T-helper 2 cell treated with Interferon-gamma antibody and Interleukin-4, amounts not matched to agents 5 μg/mL and 100 μg/mL, for 36 hours (primary cell): ENCODE measurements at regions not wholly inside any gene's neighbourhood (a gene's known extent, or its start where the extent isn't known, plus 50 kb on each side); places are given as distances from the start of the nearest gene placed in this dataset.

Source experiments
- DNase-seq: peaks from one replicate; pipeline ENCODE4 v3.0.0; 2021; ENCODE audit warnings: low spot score
- H3K27ac Mint-ChIP-seq: one replicate; pipeline ENCODE4 v1.8.0; 2021; ENCODE audit warnings: mild to moderate bottlenecking, mixed read lengths
- H3K27me3 Mint-ChIP-seq: one replicate; pipeline ENCODE4 v1.8.0; 2021; ENCODE audit warnings: low read depth, mixed read lengths
- H3K36me3 Mint-ChIP-seq: one replicate; pipeline ENCODE4 v1.8.0; 2021; ENCODE audit warnings: low read depth, mixed read lengths
- H3K4me1 Mint-ChIP-seq: one replicate; pipeline ENCODE4 v1.8.0; 2021; ENCODE audit warnings: low read depth, mixed read lengths
- H3K4me3 Mint-ChIP-seq: one replicate; pipeline ENCODE4 v1.8.0; 2022; ENCODE audit warnings: mild to moderate bottlenecking, moderate library complexity, mixed read lengths
- H3K9me3 Mint-ChIP-seq: one replicate; pipeline ENCODE4 v1.8.0; 2021; ENCODE audit warnings: mixed read lengths

DNA sequence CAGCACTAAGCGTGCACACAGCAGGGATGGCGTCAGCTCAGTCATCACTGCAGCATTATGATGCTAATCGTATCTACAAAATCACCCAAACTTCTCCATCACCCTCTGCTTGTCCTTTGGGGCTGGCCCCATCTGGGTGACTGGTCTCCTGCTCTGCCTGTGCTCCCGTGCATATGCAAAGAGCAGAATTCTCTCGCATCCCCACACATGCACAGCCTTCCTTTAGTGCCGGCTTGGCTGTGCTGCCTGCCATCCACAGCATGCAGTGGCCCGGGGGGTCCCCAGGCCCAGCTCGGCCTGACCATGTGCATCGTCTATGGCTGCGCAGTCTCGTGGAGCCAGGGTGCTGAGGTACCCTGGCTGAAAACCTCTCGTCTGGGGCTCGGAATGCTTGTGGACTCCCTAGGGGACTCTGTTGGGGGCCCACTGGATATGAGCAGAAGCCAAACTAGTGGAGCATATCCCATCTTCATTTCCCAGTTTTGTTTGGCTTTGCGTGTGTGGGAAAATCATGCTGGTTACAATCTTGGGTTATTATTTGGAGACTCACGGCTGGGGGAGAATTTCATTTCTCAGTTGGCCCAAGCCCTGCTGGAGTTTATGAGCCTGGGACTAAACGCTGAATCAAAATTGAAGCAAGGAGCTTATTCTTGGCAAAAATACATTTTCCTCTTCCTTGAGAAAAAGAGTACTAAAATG, 70.9 kb upstream of the HS6ST1 start:
- no peaks in the 10 kb centered on the region for H3K36me3 Mint-ChIP-seq

DNA sequence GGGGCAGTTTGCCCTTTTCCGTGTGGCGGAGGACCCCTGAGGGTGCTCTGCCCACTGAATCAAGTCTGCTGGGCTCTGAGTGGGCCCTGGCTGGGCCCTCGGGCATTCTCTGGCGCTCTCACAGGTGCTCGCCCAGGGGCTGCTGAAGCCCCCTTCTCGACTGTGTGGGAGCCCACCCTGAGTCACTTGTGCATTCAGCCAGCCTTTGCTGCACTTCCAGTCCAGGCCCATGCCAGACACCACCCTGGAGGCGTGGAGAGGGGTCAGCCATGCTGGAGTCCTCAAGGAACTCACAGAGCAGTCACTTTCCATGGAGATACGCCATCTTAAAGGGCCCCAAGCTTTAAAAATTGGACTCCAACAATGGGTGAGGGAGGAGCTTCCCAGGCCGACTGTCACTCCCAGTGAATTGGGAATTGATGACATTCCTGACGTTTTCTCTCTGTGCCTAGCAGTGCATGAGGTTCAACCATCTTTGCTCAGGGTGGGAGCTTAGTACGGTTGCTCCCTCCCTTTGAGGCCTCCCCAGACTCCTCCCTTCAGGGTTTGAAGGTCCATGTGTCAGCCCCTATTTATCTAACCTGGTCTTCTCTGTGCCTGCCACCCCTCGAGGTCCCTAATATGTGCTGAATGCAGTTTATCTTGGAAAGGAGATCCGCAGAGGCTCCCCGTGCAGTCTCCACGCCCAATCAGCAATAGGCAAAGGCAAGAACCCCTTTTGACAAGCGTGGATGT, 71.8 kb upstream of the HS6ST1 start:
- Mint-ChIP-seq H3K9me3 (no peaks in the 10 kb centered on the region), H3K27ac (no peak overlapping the region), H3K4me3 (no peak overlapping the region), H3K36me3 (no peaks in the 10 kb centered on the region), H3K4me1 (peaks cover 2% of the 10 kb centered on the region), H3K27me3 (peaks cover 10% of the 10 kb centered on the region)
- no peak for DNase-seq

More for the DNA sequence above, 70.9 kb upstream of the HS6ST1 start:
- DNase-seq: no peak
- H3K4me3 Mint-ChIP-seq: no peak overlapping the region
- H3K27me3 Mint-ChIP-seq: peaks cover 8% of the 10 kb centered on the region
- peaks cover 2% of the 10 kb centered on the region for H3K4me1 Mint-ChIP-seq
- no peaks in the 10 kb centered on the region for H3K9me3 Mint-ChIP-seq
- no peak overlapping the region for H3K27ac Mint-ChIP-seq

DNA sequence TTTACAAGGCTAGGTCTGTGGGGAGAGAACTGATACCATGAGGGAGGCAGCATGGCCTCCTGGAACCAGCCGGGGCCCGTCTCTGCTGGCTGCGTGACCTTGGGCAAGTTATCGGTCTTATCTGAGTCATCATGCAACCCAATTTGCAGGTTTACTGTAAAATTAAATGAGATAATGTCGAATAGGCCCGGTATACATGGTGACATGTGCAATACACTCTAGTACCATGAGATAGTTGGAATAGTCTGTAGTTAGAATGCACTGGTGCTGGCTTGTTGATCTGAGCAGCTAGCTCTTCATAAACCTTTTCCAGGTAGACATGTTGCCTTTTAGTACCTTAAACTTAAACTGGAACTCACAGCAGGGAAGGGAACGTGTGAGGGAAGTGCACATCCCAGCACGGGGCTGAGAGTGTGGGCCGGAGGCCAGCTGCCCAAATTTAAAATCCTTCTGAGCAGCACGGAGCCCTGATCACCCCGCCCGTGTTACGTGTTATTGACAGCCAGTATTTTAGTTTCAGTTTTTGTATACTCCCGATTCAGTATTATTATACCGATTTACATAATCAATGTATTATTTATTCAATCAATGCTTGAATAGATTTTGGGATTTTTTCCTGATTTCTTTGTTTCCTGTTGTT, 72.4 kb upstream of the HS6ST1 start:
- Mint-ChIP-seq H3K4me3 (no peak overlapping the region), H3K9me3 (no peaks in the 10 kb centered on the region), H3K36me3 (no peaks in the 10 kb centered on the region), H3K27me3 (peaks cover 10% of the 10 kb centered on the region), H3K4me1 (peaks cover 2% of the 10 kb centered on the region), H3K27ac (no peak overlapping the region)
- no peak for DNase-seq

DNA sequence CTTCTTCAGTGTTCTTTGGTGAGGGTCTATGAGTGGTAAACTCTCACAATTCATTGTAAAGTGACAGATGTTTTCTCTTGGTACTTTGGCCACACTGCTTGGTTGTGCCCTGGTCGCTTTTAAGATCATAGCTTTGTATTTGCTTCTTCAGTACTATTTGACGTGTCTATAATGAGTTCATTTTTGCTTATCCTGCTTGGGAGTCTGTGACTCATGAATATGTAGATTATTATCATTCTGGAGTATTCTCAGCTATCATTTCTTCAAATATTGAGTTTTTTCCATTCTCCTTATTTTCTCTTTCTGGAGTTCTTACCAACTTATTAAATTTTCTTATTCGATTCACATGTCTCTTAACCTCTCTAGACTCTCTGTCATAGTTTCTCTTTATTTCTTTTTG, 73.0 kb upstream of the HS6ST1 start:
- H3K27me3 Mint-ChIP-seq: peaks cover 10% of the 10 kb centered on the region
- no peak for DNase-seq
- H3K27ac Mint-ChIP-seq: no peak overlapping the region
- peaks cover 2% of the 10 kb centered on the region for H3K4me1 Mint-ChIP-seq
- H3K36me3 Mint-ChIP-seq: no peaks in the 10 kb centered on the region
- no peak overlapping the region for H3K4me3 Mint-ChIP-seq
- no peaks in the 10 kb centered on the region for H3K9me3 Mint-ChIP-seq

DNA sequence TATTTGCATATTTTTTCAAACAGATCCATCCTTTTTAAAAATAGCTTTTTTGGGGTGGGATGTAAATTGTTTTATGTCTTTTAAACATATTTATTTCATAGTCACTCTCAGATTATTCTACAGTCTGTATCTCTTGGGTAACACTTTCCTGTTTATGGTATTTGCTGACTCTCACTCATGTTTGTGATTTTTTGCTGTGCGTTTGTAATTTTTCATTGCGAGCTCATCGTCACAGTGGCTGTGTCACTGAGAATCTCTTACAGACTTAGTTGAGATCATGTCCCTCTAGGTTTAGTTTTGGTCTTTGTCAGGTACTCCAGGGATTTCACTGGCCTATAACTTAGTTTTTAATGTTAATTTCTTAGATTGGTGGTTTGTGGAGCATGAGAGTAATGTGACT, 73.5 kb upstream of the HS6ST1 start:
- H3K4me1 Mint-ChIP-seq: peaks cover 2% of the 10 kb centered on the region
- no peak overlapping the region for H3K27ac Mint-ChIP-seq
- H3K27me3 Mint-ChIP-seq: peaks cover 10% of the 10 kb centered on the region
- DNase-seq: no peak
- H3K36me3 Mint-ChIP-seq: no peaks in the 10 kb centered on the region
- H3K4me3 Mint-ChIP-seq: no peak overlapping the region
- no peaks in the 10 kb centered on the region for H3K9me3 Mint-ChIP-seq

DNA sequence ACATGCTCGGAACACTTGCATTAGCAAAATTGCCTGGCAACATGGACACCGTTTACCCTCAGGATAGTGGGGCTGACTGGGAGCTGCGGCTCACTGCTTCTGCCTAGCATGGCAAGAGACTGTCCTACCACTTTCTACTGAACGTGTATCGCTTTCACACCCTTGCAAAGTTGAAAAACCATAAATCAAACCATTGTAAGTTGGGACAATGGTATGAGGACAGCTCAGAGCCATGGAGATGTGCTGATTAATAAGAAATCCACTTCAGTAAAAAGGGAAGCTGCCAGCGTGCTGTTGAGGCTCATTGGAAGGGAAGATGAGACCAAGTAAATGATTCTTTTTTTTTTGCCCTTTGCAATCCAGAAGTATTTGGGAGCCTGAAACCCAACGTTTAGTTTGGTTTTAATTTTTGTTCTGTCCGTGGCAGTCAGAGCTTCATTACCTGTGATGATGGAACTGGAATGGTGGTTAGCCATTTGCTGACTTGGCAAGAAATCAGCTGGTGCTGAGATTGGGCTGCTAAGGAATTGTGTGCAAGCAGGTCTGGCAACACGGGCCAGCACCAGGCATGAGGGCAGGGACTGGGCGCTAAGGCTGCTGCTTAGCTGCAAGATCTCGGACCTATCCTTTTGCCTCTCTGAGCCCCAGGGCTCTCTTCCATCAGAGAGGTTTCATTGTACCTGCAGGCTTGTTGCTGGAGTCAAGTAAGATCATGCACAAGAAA, 75.5 kb upstream of the HS6ST1 start:
- Mint-ChIP-seq H3K27me3 (peaks cover 21% of the 10 kb centered on the region), H3K4me3 (no peak overlapping the region), H3K4me1 (peaks cover 2% of the 10 kb centered on the region), H3K9me3 (no peaks in the 10 kb centered on the region), H3K36me3 (no peaks in the 10 kb centered on the region), H3K27ac (no peak overlapping the region)
- DNase-seq: no peak

DNA sequence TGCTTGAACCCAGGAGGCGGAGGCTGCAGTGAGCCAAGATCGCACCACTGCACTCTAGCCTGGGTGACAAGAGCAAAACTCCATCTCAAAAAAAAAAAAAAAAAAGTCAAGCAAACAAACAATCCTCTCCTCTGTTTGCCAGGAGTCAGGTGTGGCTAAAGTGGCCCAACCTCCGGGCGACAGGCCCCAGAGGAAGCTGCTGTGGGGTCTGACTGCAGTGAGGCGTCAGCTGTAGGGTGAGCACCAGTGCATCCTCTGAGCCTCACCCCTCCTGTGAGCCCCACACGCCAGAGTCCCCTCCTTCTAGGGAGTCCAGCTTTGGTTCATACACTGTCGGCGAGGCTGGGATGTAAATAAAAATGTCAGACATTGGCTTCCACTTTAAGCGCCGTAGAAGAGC, 76.5 kb upstream of the HS6ST1 start:
- Mint-ChIP-seq H3K9me3 (no peaks in the 10 kb centered on the region), H3K36me3 (no peaks in the 10 kb centered on the region), H3K27me3 (peaks cover 29% of the 10 kb centered on the region), H3K4me1 (peaks cover 5% of the 10 kb centered on the region), H3K27ac (no peak overlapping the region), H3K4me3 (no peak overlapping the region)
- DNase-seq: no peak

DNA sequence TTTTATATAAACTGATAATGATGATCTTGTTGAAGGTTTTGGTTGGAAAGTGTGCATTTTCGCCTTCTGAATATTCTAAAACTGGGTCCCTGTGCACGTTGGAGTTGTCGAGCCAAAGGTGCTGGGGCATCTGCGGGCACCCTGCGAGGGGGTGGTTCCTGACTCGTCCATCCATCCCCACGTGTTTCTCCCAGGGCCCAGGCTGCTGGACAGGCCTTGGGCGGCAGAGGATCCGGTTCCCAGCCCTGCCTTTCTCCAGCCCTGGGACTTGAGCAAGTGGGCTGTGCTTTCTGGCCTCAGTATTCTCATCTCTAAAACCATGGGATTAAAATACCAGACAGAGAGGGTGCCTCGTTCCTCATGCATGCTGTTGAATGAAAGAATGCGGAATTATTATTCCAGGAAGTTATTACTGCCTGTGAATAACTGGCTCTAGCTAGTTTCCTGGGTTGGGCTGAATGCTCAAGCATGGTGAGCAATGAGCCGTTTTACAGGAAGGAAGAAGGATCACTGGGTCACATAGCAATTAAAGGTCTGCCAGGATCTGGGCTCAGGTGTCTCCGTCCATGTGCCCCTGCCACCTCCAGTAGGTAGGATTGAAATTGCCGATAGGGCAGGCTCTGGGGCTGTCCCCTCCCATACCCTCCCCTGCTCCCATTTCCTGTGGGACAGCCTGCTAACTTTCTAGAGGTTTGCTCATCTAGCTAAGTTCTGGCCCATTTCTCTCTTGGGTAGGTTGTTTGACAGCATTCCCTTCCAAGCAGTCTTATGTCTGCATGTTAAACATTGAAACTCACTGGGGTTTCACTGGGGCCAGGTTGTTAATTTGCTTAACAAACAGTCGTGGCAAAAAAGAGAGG, 77.2 kb upstream of the HS6ST1 start:
- H3K36me3 Mint-ChIP-seq: no peaks in the 10 kb centered on the region
- H3K27ac Mint-ChIP-seq: no peak overlapping the region
- H3K27me3 Mint-ChIP-seq: peaks cover 34% of the 10 kb centered on the region
- no peak for DNase-seq
- H3K4me3 Mint-ChIP-seq: no peak overlapping the region
- H3K4me1 Mint-ChIP-seq: peaks cover 5% of the 10 kb centered on the region
- H3K9me3 Mint-ChIP-seq: no peaks in the 10 kb centered on the region

DNA sequence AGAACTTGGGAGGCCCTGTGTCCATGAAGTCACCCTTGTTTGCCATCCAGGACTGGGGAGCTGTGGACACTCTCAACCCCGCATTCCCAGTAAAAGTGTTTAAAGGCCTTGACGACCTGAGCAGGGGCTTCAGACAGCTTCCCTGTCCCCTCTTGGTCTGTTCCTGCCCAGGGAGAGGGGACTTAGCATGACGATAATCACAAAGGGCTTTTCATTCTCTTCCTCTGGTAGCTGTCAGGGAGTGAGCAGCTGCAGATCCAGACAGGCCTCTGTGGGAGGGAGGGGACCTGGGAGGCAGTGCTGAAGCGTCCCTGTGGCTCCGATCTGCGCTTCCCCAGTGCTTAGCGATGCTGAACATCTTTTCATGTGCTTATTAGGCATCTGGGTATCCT, 77.8 kb upstream of the HS6ST1 start:
- Mint-ChIP-seq H3K4me1 (peaks cover 4% of the 10 kb centered on the region), H3K27me3 (peaks cover 40% of the 10 kb centered on the region), H3K36me3 (no peaks in the 10 kb centered on the region), H3K27ac (no peak overlapping the region), H3K4me3 (no peak overlapping the region), H3K9me3 (no peaks in the 10 kb centered on the region)
- DNase-seq: no peak

DNA sequence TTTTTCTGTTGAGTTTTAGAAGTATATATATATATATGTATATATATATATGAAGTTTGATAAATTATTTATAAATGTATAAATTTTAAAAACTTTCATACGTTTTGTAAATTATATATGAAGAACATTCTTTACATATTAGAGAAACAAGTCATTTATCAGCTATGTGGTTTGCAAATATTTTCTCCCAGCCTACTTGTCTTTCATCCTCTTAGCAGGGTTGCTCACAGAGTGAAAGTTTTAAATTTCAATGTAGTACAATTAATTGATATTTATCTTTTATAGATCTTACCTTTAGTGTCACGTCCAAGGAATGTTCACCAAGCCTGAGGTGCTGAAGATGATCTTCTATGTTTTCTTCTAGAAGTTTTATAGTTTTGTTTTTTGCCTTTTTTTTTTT, 78.3 kb upstream of the HS6ST1 start:
- Mint-ChIP-seq H3K9me3 (no peaks in the 10 kb centered on the region), H3K27ac (no peak overlapping the region), H3K27me3 (peaks cover 40% of the 10 kb centered on the region), H3K4me1 (peaks cover 3% of the 10 kb centered on the region), H3K4me3 (no peak overlapping the region), H3K36me3 (no peaks in the 10 kb centered on the region)
- DNase-seq: no peak

DNA sequence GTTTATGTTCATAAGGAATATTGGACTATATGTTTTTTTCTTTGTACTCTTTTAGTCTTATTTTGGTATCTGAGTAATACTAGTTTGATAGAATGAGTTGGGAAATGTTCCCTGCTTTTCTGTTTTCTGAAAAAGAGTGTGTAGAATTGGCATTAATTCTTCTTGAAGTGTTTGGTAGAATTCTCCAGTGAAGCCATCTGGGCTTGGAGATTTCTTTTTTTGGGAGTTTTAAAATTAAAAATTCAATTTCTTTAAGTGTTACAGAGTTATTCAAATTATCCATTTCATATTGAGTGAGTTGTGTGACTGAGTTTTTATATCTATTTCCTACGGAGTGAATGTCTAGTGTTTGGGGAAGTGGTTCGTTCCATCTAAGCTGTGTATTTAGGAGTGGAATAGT, 80.6 kb upstream of the HS6ST1 start:
- peaks cover 3% of the 10 kb centered on the region for H3K4me1 Mint-ChIP-seq

DNA sequence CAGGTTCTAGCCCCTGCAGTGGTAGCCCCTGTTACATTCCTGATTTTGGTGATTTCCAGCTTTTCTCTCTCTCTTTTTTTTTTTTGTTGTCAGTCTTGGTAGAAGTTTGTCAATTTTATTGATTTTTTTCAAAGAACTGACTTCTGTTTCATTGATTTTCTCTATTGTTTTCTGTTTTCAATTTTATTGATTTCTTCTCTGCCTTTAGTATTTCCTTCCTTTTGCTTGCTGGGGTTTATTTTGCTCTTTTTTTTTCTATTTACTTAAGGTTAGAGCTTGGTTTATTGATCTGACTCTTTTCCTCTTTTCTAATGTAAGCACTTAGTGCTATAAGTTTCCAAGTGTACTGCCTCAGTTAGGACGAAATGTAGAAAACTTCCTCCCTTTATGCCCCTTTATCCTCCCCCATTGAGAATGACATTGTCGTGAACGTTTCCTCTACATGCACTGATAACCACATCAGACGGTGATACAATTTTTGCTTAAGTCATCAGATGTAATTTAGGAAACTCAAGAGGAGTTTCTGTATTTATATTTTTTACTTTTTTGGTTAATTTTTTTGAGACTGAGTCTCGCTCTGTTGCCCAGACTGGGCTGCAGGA, 81.1 kb upstream of the HS6ST1 start:
- H3K27ac Mint-ChIP-seq: no peak overlapping the region
- H3K36me3 Mint-ChIP-seq: no peaks in the 10 kb centered on the region
- H3K27me3 Mint-ChIP-seq: peaks cover 38% of the 10 kb centered on the region
- no peaks in the 10 kb centered on the region for H3K9me3 Mint-ChIP-seq
- no peak overlapping the region for H3K4me3 Mint-ChIP-seq
- peaks cover 3% of the 10 kb centered on the region for H3K4me1 Mint-ChIP-seq
- DNase-seq: no peak

More for the DNA sequence above, 80.6 kb upstream of the HS6ST1 start:
- Mint-ChIP-seq H3K4me3 (no peak overlapping the region), H3K27ac (no peak overlapping the region), H3K36me3 (no peaks in the 10 kb centered on the region), H3K9me3 (no peaks in the 10 kb centered on the region), H3K27me3 (peaks cover 38% of the 10 kb centered on the region)
- DNase-seq: no peak

DNA sequence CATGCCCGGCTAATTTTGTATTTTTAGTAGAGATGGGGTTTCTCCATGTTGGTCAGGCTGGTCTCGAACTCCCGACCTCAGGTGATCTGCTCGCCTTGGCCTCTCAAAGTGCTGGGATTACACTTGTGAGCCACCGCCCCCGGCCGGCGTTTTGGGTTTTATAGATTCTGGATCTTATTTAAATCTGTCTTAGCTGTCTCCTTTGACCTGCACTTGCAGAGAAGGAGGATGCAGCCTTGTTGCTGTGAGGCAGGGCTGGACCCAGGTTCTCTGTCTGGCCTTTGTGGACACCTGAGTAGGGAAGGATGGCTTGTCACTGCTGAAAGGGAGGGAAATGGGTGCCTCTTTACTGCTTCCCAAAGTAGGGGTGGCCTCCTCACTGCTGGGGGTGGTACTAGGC, 83.0 kb upstream of the HS6ST1 start:
- no peaks in the 10 kb centered on the region for H3K9me3 Mint-ChIP-seq
- no peak overlapping the region for H3K27ac Mint-ChIP-seq
- no peak for DNase-seq
- no peaks in the 10 kb centered on the region for H3K36me3 Mint-ChIP-seq
- H3K4me1 Mint-ChIP-seq: peaks cover 3% of the 10 kb centered on the region
- peaks cover 36% of the 10 kb centered on the region for H3K27me3 Mint-ChIP-seq
- H3K4me3 Mint-ChIP-seq: no peak overlapping the region
